Activated CD4-positive, alpha-beta T cell treated with anti-CD3 and anti-CD28 coated beads, Interleukin-2, amount 10 ng/mL, durations not matched to agents 7 days and 5 days (primary cell): ENCODE measurements at regions not wholly inside any gene's neighbourhood (a gene's known extent, or its start where the extent isn't known, plus 50 kb on each side); places are given as distances from the start of the nearest gene placed in this dataset.
"Not testable (repeated sequence)": the region's sequence is repeated elsewhere in the genome, so short reads cannot be mapped to it uniquely, and the experiment has no call there.

Source experiments
- CTCF ChIA-PET: fragments of 350-600 bp; sonication (Branson Sonifier 250); formaldehyde crosslinking; loops from one replicate; lab custom pipeline; 2021; ENCODE audit warnings: antibody characterized with exemption; lab: Charles Lee
- POLR2A ChIA-PET: fragments of 350-600 bp; sonication (Branson Sonifier 250); formaldehyde crosslinking; loops from one replicate; lab custom pipeline; 2021; ENCODE audit warnings: antibody characterized with exemption; lab: Charles Lee
- DNase-seq: peaks from one replicate; pipeline ENCODE4 v3.0.0-alpha.2; 2020
- H3K27ac Mint-ChIP-seq: one replicate; pipeline ENCODE4 v1.8.0; 2021; ENCODE audit warnings: mild to moderate bottlenecking, moderate library complexity, mixed read lengths
- H3K27me3 Mint-ChIP-seq: one replicate; pipeline ENCODE4 v1.8.0; 2021; ENCODE audit warnings: mixed read lengths
- H3K36me3 Mint-ChIP-seq: one replicate; pipeline ENCODE4 v1.8.0; 2021; ENCODE audit warnings: low read depth, mixed read lengths
- H3K4me1 Mint-ChIP-seq: one replicate; pipeline ENCODE4 v1.8.0; 2021; ENCODE audit warnings: mixed read lengths
- H3K4me3 Mint-ChIP-seq: one replicate; pipeline ENCODE4 v1.8.0; 2021; ENCODE audit warnings: mild to moderate bottlenecking, moderate library complexity, mixed read lengths
- H3K9me3 Mint-ChIP-seq: one replicate; pipeline ENCODE4 v1.8.0; 2021; ENCODE audit warnings: mixed read lengths

DNA sequence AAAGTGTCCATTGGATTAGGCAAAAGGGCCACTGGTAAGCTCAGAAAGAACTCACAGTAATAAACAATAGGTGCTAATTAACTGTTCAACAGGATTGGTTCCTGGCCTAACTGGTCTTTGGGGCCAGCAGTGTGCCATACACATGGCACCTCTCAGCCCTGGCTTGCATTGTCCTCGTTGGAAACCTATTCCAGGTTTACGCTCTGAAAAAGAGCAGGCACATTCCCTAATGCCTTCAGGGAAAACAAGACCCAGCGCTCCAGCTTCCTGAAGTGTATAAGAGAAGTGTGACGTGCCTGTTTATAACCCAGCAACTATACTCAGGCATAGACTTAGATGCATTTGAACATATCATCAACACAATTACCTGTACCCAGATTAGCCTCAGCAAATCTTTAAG lies 51.9 kb upstream of the RBM47 start:
- peaks cover 4% of the 10 kb centered on the region for H3K4me1 Mint-ChIP-seq
- peaks cover 4% of the 10 kb centered on the region for H3K9me3 Mint-ChIP-seq
- H3K27me3 Mint-ChIP-seq, result peaks cover 3% of the 10 kb centered on the region
- no peaks in the 10 kb centered on the region for H3K36me3 Mint-ChIP-seq
- DNase-seq, result no peak
- H3K27ac Mint-ChIP-seq, result no peak overlapping the region
- POLR2A ChIA-PET, result no interaction called here
- CTCF ChIA-PET, result interaction anchor here (0.6 to 3.4 kb wide), 6 partner anchors 8 to 38 kb away, joined by 3 to 13 read pairs (median 4); no protein-coding TSS in a partner anchor
- no peak overlapping the region for H3K4me3 Mint-ChIP-seq

DNA sequence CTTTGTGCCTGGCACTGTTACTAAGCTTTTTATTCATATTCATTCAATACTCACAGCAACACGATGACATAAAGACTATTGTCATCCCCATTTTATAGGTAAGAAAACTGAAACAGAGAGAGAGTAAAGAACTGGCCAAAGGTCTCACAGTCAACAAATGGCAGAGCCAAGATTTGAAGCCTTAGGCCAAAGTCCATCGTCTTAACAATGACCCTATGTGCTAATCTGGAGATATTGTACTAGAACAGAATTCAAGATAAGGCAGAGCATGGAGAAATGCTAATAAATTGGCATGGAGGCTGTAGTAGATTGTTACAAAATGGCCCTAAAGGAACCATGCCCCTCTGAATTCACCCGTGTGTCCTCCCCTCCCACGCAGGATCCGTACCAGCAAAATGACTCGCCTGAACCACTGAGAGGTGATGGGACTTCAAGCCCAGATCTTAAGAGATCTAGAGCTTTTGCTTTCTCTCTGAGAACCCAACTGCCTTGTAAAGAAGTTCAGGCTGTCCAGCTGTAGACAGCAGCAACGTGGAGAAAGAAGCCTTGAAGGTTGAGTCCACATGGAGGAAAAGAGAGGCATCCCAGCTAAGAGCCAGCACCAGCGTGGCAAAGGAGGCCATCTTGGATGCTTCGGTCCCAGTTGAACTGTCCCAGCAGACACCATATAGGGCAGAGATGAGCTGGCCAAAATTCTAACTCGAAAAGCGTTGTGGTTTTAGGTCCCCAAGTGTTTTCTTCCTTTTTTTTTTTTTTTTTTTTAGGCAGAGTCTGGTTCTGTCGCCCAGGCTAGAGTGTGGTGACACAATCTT lies 52.8 kb upstream of the RBM47 start:
- ChIA-PET POLR2A (no interaction called here), CTCF (interaction anchor here (0.5 to 3.4 kb wide), 13 partner anchors 9 to 1248 kb away, joined by 3 to 13 read pairs (median 3); no protein-coding TSS in a partner anchor)
- H3K27ac Mint-ChIP-seq, result no peak overlapping the region
- H3K36me3 Mint-ChIP-seq, result no peaks in the 10 kb centered on the region
- H3K27me3 Mint-ChIP-seq, result peaks cover 3% of the 10 kb centered on the region
- H3K4me1 Mint-ChIP-seq, result peaks cover 4% of the 10 kb centered on the region
- H3K4me3 Mint-ChIP-seq, result no peak overlapping the region
- no peak for DNase-seq
- H3K9me3 Mint-ChIP-seq, result peaks cover 4% of the 10 kb centered on the region

DNA sequence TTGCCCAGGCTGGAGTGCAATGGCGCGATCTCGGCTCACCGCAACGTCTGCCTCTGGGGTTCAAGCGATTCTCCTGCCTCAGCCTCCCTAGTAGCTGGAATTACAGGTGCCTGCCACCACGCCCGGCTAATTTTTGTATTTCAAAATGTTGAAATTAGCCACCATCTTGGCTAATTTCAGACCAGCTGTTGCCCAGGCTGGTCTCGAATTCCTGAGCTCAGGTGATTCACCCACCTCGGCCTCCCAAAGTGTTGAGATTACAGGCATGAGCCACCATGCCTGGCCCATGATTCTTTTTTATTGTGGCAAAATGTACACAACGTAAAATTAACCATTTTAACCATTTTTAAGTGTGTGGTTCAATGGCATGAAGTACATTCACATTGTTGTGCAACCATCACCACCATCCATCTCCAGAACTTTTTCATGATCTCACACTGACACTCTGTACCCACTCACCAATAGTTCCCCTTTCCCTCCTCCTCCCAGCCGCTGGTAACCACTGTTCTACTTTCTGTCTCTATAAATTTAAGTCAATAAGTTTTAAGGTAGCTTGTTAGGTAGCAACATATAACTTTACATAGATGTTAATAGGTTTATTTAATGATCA lies 54.0 kb upstream of the RBM47 start:
- H3K27me3 Mint-ChIP-seq, H3K27ac Mint-ChIP-seq, DNase-seq, H3K4me3 Mint-ChIP-seq, POLR2A ChIA-PET, H3K9me3 Mint-ChIP-seq, H3K36me3 Mint-ChIP-seq: not testable (repeated sequence)
- CTCF ChIA-PET, result interaction anchor here (1.4 to 3.4 kb wide), 3 partner anchors 9 to 18 kb away, joined by 3 to 13 read pairs (median 5); no protein-coding TSS in a partner anchor
- H3K4me1 Mint-ChIP-seq, result peaks cover 15% of the 10 kb centered on the region

DNA sequence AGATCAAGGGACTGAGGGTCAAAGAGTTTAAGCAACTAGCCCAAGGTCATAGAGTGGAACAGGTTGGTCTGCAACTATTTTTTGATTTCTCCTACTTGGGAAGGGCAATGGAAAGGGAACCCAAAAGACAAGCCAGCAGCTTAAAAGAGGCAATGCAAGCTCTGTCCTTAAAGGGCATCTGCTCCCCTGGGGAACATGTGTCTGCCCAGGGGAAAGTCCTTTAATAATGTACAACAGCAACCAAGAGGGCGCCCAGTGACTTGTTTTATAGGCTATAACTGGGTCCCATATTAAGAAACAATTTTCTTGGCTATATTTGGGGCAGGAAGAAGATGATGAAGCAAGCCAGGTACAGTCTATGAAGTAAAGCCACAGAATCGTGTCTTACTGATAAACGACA lies 54.7 kb upstream of the RBM47 start:
- ChIA-PET POLR2A (no interaction called here), CTCF (interaction anchor here (3.4 kb wide), 1 partner anchor 11 kb away, joined by 13 read pairs; no protein-coding TSS in a partner anchor)
- peaks cover 3% of the 10 kb centered on the region for H3K27me3 Mint-ChIP-seq
- DNase-seq, result no peak
- H3K36me3 Mint-ChIP-seq, result no peaks in the 10 kb centered on the region
- peaks cover 17% of the 10 kb centered on the region for H3K4me1 Mint-ChIP-seq
- no peak overlapping the region for H3K27ac Mint-ChIP-seq
- H3K9me3 Mint-ChIP-seq, result peaks cover 4% of the 10 kb centered on the region
- H3K4me3 Mint-ChIP-seq, result no peak overlapping the region

DNA sequence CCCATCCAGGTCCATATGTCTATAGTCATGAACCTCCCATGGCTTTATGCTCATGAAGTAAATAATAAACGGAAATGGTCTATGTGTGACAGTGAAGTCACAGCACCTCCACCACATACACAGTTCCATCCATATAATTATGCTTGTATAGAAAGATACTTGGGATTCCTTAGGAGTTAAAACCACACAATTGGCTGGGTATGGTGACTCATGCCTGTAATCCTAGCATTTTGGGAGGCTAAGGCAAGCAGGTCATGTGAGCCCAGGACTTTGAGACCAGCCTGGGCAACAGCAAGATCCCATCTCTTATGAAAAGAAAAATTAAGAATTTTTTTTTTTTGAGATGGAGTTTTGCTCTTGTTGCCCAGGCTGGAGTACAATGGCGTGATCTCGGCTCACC lies 55.6 kb upstream of the RBM47 start:
- H3K9me3 Mint-ChIP-seq, result peaks cover 4% of the 10 kb centered on the region
- no peak for DNase-seq
- ChIA-PET POLR2A (no interaction called here), CTCF (no interaction called here)
- H3K27ac Mint-ChIP-seq, result no peak overlapping the region
- peaks cover 3% of the 10 kb centered on the region for H3K27me3 Mint-ChIP-seq
- H3K4me1 Mint-ChIP-seq, result peaks cover 17% of the 10 kb centered on the region
- H3K36me3 Mint-ChIP-seq, result no peaks in the 10 kb centered on the region
- no peak overlapping the region for H3K4me3 Mint-ChIP-seq

DNA sequence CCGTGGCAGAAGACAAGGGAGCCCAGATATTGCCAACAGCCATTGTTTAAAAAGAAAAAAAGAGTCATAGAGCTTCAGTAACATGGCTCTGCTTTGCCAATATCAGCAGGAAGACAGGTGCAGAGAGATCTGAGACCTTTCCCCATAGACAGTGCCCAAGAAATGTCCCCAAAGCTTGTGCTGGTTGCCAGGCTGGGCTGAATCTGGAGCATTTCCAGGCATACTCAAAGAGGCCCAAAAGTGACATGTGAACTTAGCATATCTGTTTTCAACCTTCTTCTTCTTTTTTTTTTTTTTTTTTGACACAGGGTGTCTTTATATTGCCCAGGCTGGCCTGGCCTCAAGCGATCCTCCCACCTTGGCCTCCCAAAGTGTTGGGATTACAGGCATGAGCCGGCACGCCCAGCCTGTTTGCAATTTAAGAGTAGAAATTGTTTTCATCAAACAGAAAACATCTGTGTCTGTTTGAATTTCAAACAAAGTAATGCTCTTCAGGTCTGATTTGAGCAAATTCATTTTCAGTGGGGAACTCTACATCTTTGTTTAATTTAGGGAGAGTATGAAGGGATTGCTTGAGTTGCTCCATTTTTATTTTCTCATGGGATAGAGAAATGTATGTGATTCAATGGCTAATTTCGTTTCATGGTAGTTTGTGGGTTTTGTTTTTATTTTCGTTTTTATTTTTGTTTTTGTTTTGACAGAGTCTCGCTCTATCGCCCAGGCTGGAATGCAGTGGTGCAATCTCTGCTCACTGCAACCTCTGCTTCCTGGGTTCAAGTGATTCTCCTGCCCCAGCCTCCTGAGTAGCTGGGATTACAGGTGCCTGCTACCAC lies 56.6 kb upstream of the RBM47 start:
- H3K27ac Mint-ChIP-seq, result no peak overlapping the region
- peaks cover 17% of the 10 kb centered on the region for H3K4me1 Mint-ChIP-seq
- peaks cover 4% of the 10 kb centered on the region for H3K27me3 Mint-ChIP-seq
- POLR2A ChIA-PET, result no interaction called here
- no peak for DNase-seq
- H3K9me3 Mint-ChIP-seq, result peaks cover 3% of the 10 kb centered on the region
- CTCF ChIA-PET, result interaction anchor here (0.6 to 0.7 kb wide), 3 partner anchors 12 to 296 kb away, joined by 3 to 5 read pairs (median 4); no protein-coding TSS in a partner anchor
- H3K36me3 Mint-ChIP-seq, result no peaks in the 10 kb centered on the region
- no peak overlapping the region for H3K4me3 Mint-ChIP-seq

DNA sequence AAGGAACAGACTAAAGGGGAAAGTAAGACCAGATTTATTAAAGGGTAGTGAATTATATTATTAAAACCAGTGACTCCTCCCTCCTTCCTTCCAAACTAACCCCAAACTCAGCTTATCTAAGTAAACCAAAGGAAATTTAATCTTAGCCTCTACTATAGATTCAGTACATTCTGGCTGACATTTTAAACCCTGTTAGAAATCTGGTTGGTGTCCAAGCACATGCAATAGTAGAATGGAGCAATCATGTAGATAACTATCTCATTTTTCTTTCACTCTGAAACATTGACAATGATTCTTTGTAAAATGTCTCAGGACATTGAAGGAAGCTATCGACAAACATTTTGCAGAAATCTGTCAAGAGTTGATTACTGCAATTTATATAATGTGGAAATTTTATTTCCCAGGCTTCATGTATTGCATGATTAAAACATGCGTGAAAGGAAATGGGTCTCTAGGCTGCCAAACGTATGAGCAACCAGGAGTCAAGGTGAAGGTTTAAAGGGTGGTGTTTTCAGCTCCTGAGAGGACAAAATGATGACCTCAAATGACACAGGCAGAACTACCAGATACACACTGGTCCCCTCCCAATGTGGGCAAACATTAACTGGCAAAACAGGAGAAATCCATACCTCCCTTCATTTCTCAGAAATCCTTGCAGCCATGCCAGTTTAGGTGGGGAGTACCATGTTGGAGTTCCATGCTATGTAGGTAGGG lies 58.2 kb upstream of the RBM47 start:
- Mint-ChIP-seq H3K27ac (no peak overlapping the region), H3K9me3 (peaks cover 3% of the 10 kb centered on the region), H3K27me3 (peaks cover 4% of the 10 kb centered on the region), H3K36me3 (no peaks in the 10 kb centered on the region), H3K4me1 (peaks cover 15% of the 10 kb centered on the region), H3K4me3 (no peak overlapping the region)
- POLR2A ChIA-PET, result no interaction called here
- DNase-seq, result no peak
- CTCF ChIA-PET, result interaction anchor here (0.7 to 1.4 kb wide), 4 partner anchors 12 to 15 kb away, joined by 3 read pairs; no protein-coding TSS in a partner anchor

DNA sequence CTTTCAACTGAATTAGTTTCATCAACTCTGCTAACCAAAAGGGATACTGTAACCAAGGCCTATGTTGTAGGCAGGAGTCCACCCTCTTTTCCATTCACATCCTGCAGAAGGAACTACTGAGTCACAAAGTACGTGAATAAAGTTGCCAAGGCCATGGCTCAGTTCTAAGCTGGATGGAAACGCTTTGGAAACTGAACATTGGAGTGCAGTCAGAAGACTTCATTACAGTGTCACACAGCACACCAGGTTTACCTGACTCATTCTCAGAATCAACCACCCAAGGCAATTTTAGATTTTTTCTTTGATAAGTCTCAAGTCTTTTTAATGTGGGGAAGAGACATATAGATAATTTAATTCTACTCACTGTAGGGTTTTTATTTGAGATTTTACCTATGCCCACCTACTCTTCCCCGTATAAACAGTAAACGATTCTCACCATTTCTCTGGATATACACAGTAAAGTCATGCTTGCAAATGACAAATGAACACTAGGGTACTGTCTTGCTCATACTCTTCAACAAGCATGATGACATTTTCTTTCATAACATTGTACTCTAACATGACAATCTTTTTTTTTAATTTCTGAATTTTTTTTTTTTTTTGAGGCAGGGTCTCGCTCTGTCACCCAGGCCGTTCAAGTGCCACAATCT lies 58.9 kb upstream of the RBM47 start:
- H3K4me1 Mint-ChIP-seq, result peaks cover 15% of the 10 kb centered on the region
- CTCF ChIA-PET, result interaction anchor here (0.8 to 1.4 kb wide), 3 partner anchors 13 to 16 kb away, joined by 3 read pairs; no protein-coding TSS in a partner anchor
- H3K36me3 Mint-ChIP-seq, result no peaks in the 10 kb centered on the region
- peaks cover 3% of the 10 kb centered on the region for H3K9me3 Mint-ChIP-seq
- no peak overlapping the region for H3K4me3 Mint-ChIP-seq
- POLR2A ChIA-PET, result interaction anchor here (0.6 kb wide), 1 partner anchor 16 kb away, joined by 3 read pairs; no protein-coding TSS in a partner anchor
- H3K27ac Mint-ChIP-seq, result peak overlapping the region; percentile 1
- peaks cover 4% of the 10 kb centered on the region for H3K27me3 Mint-ChIP-seq
- peak; percentile 11 for DNase-seq

DNA sequence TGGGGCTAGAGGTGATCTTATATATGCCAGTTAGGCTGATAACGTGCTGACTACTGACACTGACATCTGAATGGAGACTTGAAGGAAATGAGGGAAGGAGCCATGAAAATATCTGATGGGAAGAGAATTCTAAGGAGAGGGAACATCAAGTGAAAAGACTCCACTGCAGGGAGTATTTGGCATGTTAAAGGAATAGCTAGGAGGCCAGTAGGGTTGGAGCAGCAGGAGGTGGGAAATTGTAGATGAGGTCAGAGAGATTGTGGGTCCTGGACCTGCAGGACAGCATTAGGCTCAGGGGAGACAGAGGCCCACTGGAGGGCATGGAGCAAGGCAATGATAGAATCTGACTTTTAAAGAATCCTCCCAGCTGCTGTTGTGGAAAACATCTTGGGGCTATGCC lies 55.8 kb upstream of the NSUN7 start:
- Mint-ChIP-seq H3K4me3 (no peak overlapping the region), H3K9me3 (peaks cover 3% of the 10 kb centered on the region), H3K27ac (no peak overlapping the region), H3K36me3 (no peaks in the 10 kb centered on the region), H3K27me3 (peaks cover 4% of the 10 kb centered on the region), H3K4me1 (no peaks in the 10 kb centered on the region)
- ChIA-PET POLR2A (no interaction called here), CTCF (interaction anchor here (1.6 kb wide), 1 partner anchor 12 kb away, joined by 4 read pairs; no protein-coding TSS in a partner anchor)
- no peak for DNase-seq

DNA sequence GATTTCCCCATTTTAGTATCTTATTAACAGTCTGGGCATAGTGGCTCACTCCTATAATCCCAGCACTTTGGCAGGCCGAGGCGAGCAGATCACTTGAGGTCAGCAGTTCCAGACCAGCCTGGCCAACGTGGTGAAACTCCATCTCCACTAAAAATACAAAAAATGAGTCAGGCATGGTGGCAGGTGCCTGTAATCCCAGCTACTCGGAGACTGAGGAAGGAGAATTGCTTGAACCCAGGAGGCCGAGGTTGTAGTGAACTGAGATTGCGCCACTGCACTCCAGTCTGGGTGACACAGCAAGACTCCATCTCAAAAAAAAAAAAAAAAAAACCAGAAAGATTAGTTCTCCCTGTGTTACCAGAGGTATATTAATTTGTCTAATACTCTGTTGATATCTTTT lies 52.3 kb upstream of the NSUN7 start:
- CTCF ChIA-PET, result interaction anchor here (0.7 kb wide), 1 partner anchor 1659 kb away, joined by 4 read pairs; no protein-coding TSS in a partner anchor
- H3K4me1 Mint-ChIP-seq, result peaks cover 12% of the 10 kb centered on the region
- H3K27me3 Mint-ChIP-seq, DNase-seq, H3K9me3 Mint-ChIP-seq, POLR2A ChIA-PET, H3K4me3 Mint-ChIP-seq, H3K27ac Mint-ChIP-seq, H3K36me3 Mint-ChIP-seq: not testable (repeated sequence)

DNA sequence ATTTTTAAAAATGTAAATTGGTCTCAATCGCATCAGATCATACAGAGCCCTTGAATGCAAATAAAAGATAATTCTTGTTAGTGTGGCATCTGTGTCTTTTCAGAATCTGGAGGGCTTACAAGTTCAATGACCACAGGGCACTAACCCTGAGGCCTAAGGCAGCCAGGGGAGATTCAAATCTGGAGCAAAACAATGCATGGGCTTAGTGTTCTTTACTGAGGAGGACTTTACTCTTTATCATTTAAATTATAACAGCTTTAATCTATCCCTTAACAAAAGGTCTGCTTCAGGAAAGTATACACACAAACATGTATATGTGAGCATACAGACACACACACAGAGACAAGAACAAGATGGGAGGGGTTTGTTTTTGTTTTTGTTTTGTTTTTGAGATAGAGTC lies 51.0 kb upstream of the NSUN7 start:
- H3K36me3 Mint-ChIP-seq, result no peaks in the 10 kb centered on the region
- no peak overlapping the region for H3K4me3 Mint-ChIP-seq
- DNase-seq, result no peak
- ChIA-PET CTCF (interaction anchor here (1.4 to 1.8 kb wide), 2 partner anchors 8 to 26 kb away, joined by 5 to 6 read pairs; no protein-coding TSS in a partner anchor), POLR2A (no interaction called here)
- no peaks in the 10 kb centered on the region for H3K9me3 Mint-ChIP-seq
- peaks cover 19% of the 10 kb centered on the region for H3K4me1 Mint-ChIP-seq
- no peaks in the 10 kb centered on the region for H3K27me3 Mint-ChIP-seq
- no peak overlapping the region for H3K27ac Mint-ChIP-seq
